ENCODE measurements at regions not wholly inside any gene's neighbourhood (a gene's known extent, or its start where the extent isn't known, plus 50 kb on each side); places are given as distances from the start of the nearest gene placed in this dataset.

DNA sequence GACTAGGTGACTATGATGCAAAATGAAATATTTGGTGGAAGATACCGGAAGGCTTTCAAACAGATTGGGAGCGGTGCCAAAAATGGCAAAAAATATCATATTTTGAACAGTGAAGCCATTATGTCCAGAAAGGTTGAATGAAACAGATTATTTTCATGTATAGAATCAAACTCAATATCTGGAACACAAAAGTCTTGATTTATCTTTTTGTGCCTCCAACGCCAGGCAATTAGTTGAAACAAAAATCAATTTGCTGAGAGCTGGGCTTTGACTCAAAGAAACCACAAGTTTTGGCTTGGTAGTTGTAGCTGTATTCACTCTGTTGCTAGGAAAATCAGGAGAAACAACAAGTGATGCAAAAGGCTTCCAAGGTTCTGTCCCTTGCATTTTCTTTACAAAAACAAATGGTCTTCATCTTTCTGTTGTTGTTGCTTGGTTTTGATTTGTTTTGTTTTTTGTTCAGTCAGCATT, 421.7 kb upstream of the TYRP1 start:
- TF ChIP-seq, protein P1, sequence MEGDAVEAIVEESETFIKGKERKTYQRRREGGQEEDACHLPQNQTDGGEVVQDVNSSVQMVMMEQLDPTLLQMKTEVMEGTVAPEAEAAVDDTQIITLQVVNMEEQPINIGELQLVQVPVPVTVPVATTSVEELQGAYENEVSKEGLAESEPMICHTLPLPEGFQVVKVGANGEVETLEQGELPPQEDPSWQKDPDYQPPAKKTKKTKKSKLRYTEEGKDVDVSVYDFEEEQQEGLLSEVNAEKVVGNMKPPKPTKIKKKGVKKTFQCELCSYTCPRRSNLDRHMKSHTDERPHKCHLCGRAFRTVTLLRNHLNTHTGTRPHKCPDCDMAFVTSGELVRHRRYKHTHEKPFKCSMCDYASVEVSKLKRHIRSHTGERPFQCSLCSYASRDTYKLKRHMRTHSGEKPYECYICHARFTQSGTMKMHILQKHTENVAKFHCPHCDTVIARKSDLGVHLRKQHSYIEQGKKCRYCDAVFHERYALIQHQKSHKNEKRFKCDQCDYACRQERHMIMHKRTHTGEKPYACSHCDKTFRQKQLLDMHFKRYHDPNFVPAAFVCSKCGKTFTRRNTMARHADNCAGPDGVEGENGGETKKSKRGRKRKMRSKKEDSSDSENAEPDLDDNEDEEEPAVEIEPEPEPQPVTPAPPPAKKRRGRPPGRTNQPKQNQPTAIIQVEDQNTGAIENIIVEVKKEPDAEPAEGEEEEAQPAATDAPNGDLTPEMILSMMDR (IDR thresholded peaks at IDR 0.05; ENCODE audit: low read depth, low read length, missing control alignments), result no peak
- H3K4me3 ChIP-seq (ENCODE audit: low read depth, low read length), result no peak overlapping the region
- DNase-seq (ENCODE audit: low read depth), result no peak

DNA sequence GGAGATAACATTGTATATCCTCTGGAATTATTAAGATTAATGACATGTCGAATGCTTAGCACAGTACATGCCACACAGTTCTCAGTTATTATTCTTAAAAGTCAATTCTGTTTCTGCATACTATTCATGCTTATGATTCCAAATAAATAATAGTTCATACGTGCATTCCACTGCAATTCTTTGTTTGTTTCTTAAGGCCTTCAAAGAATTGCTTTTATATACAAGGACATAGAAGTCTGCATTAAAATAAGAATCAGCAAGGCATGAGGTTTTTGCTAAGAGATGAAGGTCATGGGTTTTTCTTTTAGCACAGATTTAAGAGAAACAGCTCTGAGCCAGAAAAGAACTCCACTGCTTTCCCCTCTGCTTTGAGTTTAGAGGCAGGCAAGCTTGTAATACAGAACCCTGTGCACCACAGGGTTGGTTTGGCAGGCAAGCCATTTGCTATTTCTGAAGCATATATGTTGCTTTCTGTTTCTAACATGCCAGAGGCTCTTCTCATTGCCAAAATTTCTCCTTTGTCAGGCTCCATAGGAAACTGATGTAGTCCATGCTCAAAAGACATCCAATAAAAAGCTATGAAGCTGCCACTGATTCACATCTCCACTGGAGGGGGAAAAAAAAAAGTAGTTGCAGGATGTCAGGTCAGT, 420.6 kb upstream of the TYRP1 start:
- TF ChIP-seq, protein P1 (IDR thresholded peaks at IDR 0.05; ENCODE audit: low read depth, low read length, missing control alignments), result no peak

DNA sequence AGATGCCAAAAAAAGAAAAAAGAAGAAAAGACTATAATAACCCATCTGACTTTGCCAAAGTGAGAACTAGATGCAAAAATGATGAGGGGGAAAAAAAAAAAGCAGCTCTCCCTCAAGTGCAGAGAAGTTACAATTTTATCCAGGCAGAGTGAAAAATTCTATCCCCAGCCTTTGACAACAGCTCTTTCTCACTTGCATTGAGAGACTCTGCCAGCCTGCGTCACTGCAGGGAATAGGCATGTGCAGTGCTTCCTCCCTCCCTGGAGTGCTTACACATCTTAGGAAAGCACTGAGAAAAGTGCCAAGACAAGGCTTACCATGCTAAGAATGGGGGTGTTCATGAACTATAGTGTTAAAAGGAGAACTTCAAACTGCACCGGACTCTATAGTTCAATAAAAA, 418.6 kb upstream of the TYRP1 start:
- TF ChIP-seq, protein P1 (IDR thresholded peaks at IDR 0.05; ENCODE audit: low read depth, low read length, missing control alignments), result no peak
- no peak overlapping the region for H3K4me3 ChIP-seq (ENCODE audit: low read depth, low read length)
- no peak for DNase-seq (ENCODE audit: low read depth)

More for the DNA sequence above, 420.6 kb upstream of the TYRP1 start:
- no peak overlapping the region for H3K4me3 ChIP-seq (ENCODE audit: low read depth, low read length)
- DNase-seq (ENCODE audit: low read depth), result no peak

DNA sequence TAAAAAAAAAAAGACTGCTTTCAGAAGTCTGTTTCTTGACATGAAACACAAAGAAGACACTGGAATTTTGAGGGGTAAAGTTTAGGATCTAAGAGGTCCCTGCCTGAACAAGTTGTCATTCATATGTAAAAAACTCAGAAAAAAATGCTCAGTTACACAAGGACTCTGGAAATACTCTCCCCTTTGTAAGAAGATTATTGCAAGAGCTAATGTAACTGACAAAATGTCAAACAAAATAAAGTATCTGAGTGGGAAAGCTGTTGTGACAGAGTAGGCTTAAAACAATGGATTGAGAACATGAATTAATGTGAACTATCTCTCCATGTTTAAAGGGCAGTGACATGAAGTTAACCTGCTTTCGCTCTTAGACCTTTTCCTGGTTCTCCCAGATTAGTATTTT, 416.7 kb upstream of the TYRP1 start:
- no peak for DNase-seq (ENCODE audit: low read depth)
- H3K4me3 ChIP-seq (ENCODE audit: low read depth, low read length), result no peak overlapping the region
- TF ChIP-seq, protein P1 (IDR thresholded peaks at IDR 0.05; ENCODE audit: low read depth, low read length, missing control alignments), result no peak

DNA sequence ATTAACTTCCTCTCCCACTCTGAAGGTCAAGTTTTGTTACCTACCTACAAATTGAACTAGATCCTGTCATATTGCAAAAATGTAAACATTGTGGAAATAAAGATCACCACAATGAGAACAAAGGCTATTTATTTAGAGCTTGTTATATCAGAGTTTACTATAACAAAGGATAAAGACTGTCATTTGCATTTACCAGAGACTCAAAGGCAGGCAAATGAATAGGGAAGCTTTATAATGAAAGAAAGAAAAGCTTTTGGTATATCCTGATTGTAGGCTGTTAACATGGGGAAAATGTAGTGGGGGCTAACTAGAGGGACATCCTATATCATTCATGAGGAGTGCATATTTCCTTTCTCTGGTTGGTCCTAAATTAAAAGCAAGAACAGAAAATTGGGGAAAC, 403.5 kb upstream of the TYRP1 start:
- DNase-seq (ENCODE audit: low read depth), result no peak
- TF ChIP-seq, protein P1 (IDR thresholded peaks at IDR 0.05; ENCODE audit: low read depth, low read length, missing control alignments), result no peak
- no peak overlapping the region for H3K4me3 ChIP-seq (ENCODE audit: low read depth, low read length)

DNA sequence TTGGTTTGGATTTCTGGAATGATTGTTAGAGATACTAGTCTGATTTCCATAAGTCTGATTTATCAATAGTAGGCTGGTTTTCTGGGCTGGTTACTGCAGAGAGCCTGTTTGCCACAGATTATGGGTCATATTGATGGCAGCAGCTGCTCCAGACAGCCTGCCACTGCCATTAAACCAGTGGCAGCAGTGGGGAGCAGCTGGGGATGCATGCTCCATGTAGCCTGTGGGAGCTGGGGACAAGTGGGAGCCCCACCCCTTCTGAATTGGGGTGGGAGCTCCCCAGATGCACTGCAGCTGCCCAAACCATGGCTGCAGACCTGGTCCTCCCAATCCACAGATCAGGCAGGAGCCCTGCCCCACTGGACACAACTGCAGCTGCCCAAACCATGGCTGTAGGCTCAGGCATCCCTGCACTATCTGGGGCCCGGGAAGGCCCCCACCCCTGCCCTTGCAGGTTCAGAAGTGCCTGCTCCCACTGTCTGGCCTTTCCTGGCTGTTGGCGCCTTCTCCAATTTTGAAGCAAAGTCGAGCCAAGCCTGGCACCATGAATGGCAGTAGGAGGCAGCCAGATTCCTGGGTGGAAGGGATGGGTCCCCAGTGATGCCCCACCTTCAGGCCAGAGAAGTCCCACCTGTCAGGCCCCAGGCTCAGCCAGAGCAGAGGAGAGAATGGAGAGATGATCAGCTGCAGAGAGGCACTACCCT, 402.9 kb upstream of the TYRP1 start:
- TF ChIP-seq, protein P1 (IDR thresholded peaks at IDR 0.05; ENCODE audit: low read depth, low read length, missing control alignments), result no peak
- no peak for DNase-seq (ENCODE audit: low read depth)
- no peak overlapping the region for H3K4me3 ChIP-seq (ENCODE audit: low read depth, low read length)
